ENCODE measurements at regions not wholly inside any gene's neighbourhood (a gene's known extent, or its start where the extent isn't known, plus 50 kb on each side); places are given as distances from the start of the nearest gene placed in this dataset.

DNA sequence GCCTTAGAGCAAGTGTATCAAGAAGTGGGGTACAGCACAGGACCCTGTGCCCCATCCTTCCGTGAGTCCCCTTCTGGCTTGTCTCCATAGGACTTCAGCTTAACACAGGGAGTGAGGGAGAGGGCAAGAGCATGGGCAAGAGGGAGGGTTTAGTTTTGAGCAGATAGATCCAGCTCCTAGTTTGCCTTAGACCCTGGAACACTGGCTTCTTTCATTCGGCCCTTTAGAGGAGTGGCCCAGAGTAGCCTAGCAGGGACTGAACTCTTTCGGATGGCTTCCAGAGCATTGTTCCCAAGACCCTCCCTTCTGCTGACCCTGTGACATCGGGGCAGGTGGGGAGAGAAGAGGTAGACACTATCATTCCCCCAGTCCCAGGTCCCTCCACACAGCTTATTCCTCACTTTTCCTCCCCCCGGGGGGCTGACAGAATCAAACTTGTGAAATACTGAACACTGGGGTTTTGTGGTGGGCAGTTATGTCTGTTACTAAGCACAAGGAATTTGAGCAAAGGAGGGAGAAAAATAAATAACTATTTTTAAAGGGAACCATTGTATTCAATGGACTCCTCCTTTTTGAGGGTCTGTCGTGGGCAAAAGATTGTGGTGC, 289.6 kb upstream of the C2CD4B start:
- no peaks in the 10 kb centered on the region for H3K27me3 ChIP-seq (ENCODE audit: control insufficient read depth in 4 of 4, insufficient read depth in 4 of 4, low read length in 3 of 4)
- H3K27ac ChIP-seq (ENCODE audit: low read depth in 1 of 2, low read length in 2 of 2), result no peak overlapping the region
- no peak for DNase-seq (ENCODE audit: low spot score)
- no peaks in the 10 kb centered on the region for H3K9me3 ChIP-seq (ENCODE audit: control insufficient read depth in 4 of 4, low read length in 3 of 4)
- TF ChIP-seq GABPA (IDR thresholded peaks at IDR 0.05 in 1 of 2, conservative IDR thresholded peaks at IDR 0.05 in 1 of 2), result no peak
- TF ChIP-seq RXRA (IDR thresholded peaks at IDR 0.05), result no peak
- TF ChIP-seq RAD21 (IDR thresholded peaks at IDR 0.05), result no peak
- no peak for TF ChIP-seq JUND (IDR thresholded peaks at IDR 0.05)
- TF ChIP-seq, protein P1, sequence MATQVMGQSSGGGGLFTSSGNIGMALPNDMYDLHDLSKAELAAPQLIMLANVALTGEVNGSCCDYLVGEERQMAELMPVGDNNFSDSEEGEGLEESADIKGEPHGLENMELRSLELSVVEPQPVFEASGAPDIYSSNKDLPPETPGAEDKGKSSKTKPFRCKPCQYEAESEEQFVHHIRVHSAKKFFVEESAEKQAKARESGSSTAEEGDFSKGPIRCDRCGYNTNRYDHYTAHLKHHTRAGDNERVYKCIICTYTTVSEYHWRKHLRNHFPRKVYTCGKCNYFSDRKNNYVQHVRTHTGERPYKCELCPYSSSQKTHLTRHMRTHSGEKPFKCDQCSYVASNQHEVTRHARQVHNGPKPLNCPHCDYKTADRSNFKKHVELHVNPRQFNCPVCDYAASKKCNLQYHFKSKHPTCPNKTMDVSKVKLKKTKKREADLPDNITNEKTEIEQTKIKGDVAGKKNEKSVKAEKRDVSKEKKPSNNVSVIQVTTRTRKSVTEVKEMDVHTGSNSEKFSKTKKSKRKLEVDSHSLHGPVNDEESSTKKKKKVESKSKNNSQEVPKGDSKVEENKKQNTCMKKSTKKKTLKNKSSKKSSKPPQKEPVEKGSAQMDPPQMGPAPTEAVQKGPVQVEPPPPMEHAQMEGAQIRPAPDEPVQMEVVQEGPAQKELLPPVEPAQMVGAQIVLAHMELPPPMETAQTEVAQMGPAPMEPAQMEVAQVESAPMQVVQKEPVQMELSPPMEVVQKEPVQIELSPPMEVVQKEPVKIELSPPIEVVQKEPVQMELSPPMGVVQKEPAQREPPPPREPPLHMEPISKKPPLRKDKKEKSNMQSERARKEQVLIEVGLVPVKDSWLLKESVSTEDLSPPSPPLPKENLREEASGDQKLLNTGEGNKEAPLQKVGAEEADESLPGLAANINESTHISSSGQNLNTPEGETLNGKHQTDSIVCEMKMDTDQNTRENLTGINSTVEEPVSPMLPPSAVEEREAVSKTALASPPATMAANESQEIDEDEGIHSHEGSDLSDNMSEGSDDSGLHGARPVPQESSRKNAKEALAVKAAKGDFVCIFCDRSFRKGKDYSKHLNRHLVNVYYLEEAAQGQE (IDR thresholded peaks at IDR 0.05), result no peak
- TF ChIP-seq HNF4G (IDR thresholded peaks at IDR 0.05), result no peak
- TF ChIP-seq FOXA2 (IDR thresholded peaks at IDR 0.05), result no peak
- TF ChIP-seq, protein P2, sequence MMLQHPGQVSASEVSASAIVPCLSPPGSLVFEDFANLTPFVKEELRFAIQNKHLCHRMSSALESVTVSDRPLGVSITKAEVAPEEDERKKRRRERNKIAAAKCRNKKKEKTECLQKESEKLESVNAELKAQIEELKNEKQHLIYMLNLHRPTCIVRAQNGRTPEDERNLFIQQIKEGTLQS (IDR thresholded peaks at IDR 0.05), result no peak
- TF ChIP-seq, protein P3, sequence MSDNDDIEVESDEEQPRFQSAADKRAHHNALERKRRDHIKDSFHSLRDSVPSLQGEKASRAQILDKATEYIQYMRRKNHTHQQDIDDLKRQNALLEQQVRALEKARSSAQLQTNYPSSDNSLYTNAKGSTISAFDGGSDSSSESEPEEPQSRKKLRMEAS (IDR thresholded peaks at IDR 0.05), result no peak
- no peak for TF ChIP-seq CTCF (IDR thresholded peaks at IDR 0.05; ENCODE audit: low read depth, low read length, missing input control)
- no peak for TF ChIP-seq SP1 (IDR thresholded peaks at IDR 0.05)
- no peak for TF ChIP-seq EGR1 (IDR thresholded peaks at IDR 0.05; ENCODE audit: low read depth in 2 of 2)
- no peak for TF ChIP-seq HNF4A (conservative IDR thresholded peaks at IDR 0.05)
- TF ChIP-seq FOXA1 (IDR thresholded peaks at IDR 0.05), result no peak
- no peak for TF ChIP-seq YY1 (IDR thresholded peaks at IDR 0.05)
- TF ChIP-seq NR2F2 (IDR thresholded peaks at IDR 0.05), result no peak
- TF ChIP-seq ZBTB33 (IDR thresholded peaks at IDR 0.05), result no peak
- TF ChIP-seq TAF1 (conservative IDR thresholded peaks at IDR 0.05), result no peak
- no peak overlapping the region for H3K9ac ChIP-seq (ENCODE audit: low read depth in 1 of 2, low read length in 2 of 2)
- no peaks in the 10 kb centered on the region for H3K36me3 ChIP-seq (ENCODE audit: control insufficient read depth in 4 of 4, insufficient read depth in 3 of 4, low read depth in 1 of 4, low read length in 3 of 4)
- H3K4me1 ChIP-seq (ENCODE audit: control insufficient read depth in 4 of 4, insufficient read depth in 4 of 4, low read length in 3 of 4), result no peaks in the 10 kb centered on the region
- 92% methylated on average over 6 of the region's 6 CpGs for WGBS
- no peak overlapping the region for H3K4me3 ChIP-seq (ENCODE audit: low read depth in 1 of 3, low read length in 3 of 3)

Measured in liver (tissue), 8 donors.